MM.1S (cell line): ENCODE measurements at regions not wholly inside any gene's neighbourhood (a gene's known extent, or its start where the extent isn't known, plus 50 kb on each side); places are given as distances from the start of the nearest gene placed in this dataset.

ENCODE experiments used
- DNase-seq: peaks from one replicate; pipeline ENCODE4 v3.0.0-alpha.2; 2015
- H2AFZ ChIP-seq: fragments of 300-600 bp; sonication (generic); 2 replicates; pipeline ENCODE4 v1.6.0; 2016; ENCODE audit warnings: antibody characterized with exemption, low read length
- H3F3A ChIP-seq: fragments of 300-600 bp; sonication (generic); 2 replicates; pipeline ENCODE4 v1.6.1; 2016; ENCODE audit warnings: mild to moderate bottlenecking, antibody characterized with exemption, low read length, moderate library complexity, mixed read lengths; ENCODE audit not compliant: insufficient read depth
- H3K27ac ChIP-seq: fragments of 300-600 bp; sonication (generic); 2 replicates; pipeline ENCODE4 v1.5.1; 2016; ENCODE audit warnings: mild to moderate bottlenecking, low read length
- H3K27me3 ChIP-seq: fragments of 300-600 bp; sonication (generic); replicated peaks from 2 replicates; pipeline ENCODE4 v1.6.0; 2016; ENCODE audit warnings: low read length; ENCODE audit not compliant: insufficient read depth
- H3K36me3 ChIP-seq: fragments of 300-600 bp; sonication (generic); replicated peaks from 2 replicates; pipeline ENCODE4 v1.6.1; 2016; ENCODE audit warnings: mild to moderate bottlenecking, low read length, mixed read lengths; ENCODE audit not compliant: insufficient read depth
- H3K4me1 ChIP-seq: fragments of 300-600 bp; sonication (generic); 2 replicates; pipeline ENCODE4 v1.6.1; 2016; ENCODE audit warnings: low read length, mixed read lengths
- H3K4me2 ChIP-seq: fragments of 300-600 bp; sonication (generic); 2 replicates; pipeline ENCODE4 v1.6.0; 2016; ENCODE audit warnings: low read depth, low read length
- H3K4me3 ChIP-seq: fragments of 300-600 bp; sonication (generic); 2 replicates; pipeline ENCODE4 v1.5.1; 2016; ENCODE audit warnings: low read length, mixed read lengths
- H3K79me2 ChIP-seq: fragments of 300-600 bp; sonication (generic); 2 replicates; pipeline ENCODE4 v1.6.1; 2016; ENCODE audit warnings: mixed run types, low read length, mixed read lengths
- H3K9ac ChIP-seq: fragments of 300-600 bp; sonication (generic); 2 replicates; pipeline ENCODE4 v1.6.1; 2016; ENCODE audit warnings: low read length, mixed read lengths
- H3K9me2 ChIP-seq: fragments of 300-600 bp; sonication (generic); replicated peaks from 2 replicates; pipeline ENCODE4 v1.6.1; 2016; ENCODE audit warnings: mild to moderate bottlenecking, low read length, mixed read lengths; ENCODE audit not compliant: insufficient read depth
- H3K9me3 ChIP-seq: fragments of 300-600 bp; sonication (generic); replicated peaks from 2 replicates; pipeline ENCODE4 v1.6.1; 2016; ENCODE audit warnings: mild to moderate bottlenecking, low read length, mixed read lengths; ENCODE audit not compliant: insufficient read depth
- H4K20me1 ChIP-seq: fragments of 300-600 bp; sonication (generic); 2 replicates; pipeline ENCODE4 v1.6.1; 2016; ENCODE audit warnings: mild to moderate bottlenecking, low read length, moderate library complexity, mixed read lengths; ENCODE audit not compliant: insufficient read depth
- CTCF ChIP-seq: fragments of 300-600 bp; sonication (generic); IDR thresholded peaks from 2 replicates; pipeline ENCODE4 v1.5.1; 2016; ENCODE audit warnings: antibody characterized with exemption, low read length, mixed read lengths
- EZH2 ChIP-seq: fragments of 300-600 bp; sonication (generic); optimal IDR thresholded peaks from 2 replicates; pipeline ENCODE3; 2017; ENCODE audit warnings: low read depth, mild to moderate bottlenecking, antibody characterized with exemption, low read length, mixed read lengths
- EZH2phosphoT487 ChIP-seq: fragments of 300-600 bp; sonication (generic); IDR thresholded peaks from 2 replicates; pipeline ENCODE4 v1.6.1; 2018; ENCODE audit warnings: antibody characterized with exemption, low read length

- no peaks in the 10 kb centered on the region; the same call in 1 of the 2 replicates for H3K9me3 ChIP-seq
- no peak overlapping the region for H2AFZ ChIP-seq
- H3K4me3 ChIP-seq: no peak overlapping the region
- H3K27me3 ChIP-seq: no peaks in the 10 kb centered on the region
- no peak for DNase-seq
- H3K36me3 ChIP-seq: no peaks in the 10 kb centered on the region
- H3K4me1 ChIP-seq: no peaks in the 10 kb centered on the region
- no peak for TF ChIP-seq EZH2
- no peak for TF ChIP-seq EZH2phosphoT487
- TF ChIP-seq CTCF: no peak
- no peaks in the 10 kb centered on the region for H3F3A ChIP-seq
- H3K79me2 ChIP-seq: no peaks in the 10 kb centered on the region
- no peak overlapping the region for H3K27ac ChIP-seq
- H4K20me1 ChIP-seq: no peaks in the 10 kb centered on the region
- H3K9ac ChIP-seq: no peak overlapping the region
- H3K4me2 ChIP-seq: no peak overlapping the region
- H3K9me2 ChIP-seq: no peaks in the 10 kb centered on the region
Measured at GRCh38 chr2:183993052-183993451, 605.3 kb upstream of the ZNF804A start.

GRCh38 chr2:183995632-183996031, 602.7 kb upstream of the ZNF804A start:
- no peak for DNase-seq
- Histone ChIP-seq H3K9ac (no peak overlapping the region), H3K27ac (no peak overlapping the region), H3F3A (no peaks in the 10 kb centered on the region), H3K9me2 (no peaks in the 10 kb centered on the region), H3K4me1 (no peaks in the 10 kb centered on the region), H4K20me1 (no peaks in the 10 kb centered on the region), H3K4me2 (no peak overlapping the region), H3K36me3 (no peaks in the 10 kb centered on the region), H3K79me2 (no peaks in the 10 kb centered on the region), H2AFZ (no peak overlapping the region), H3K4me3 (no peak overlapping the region), H3K9me3 (no peaks in the 10 kb centered on the region; the same call in 1 of the 2 replicates), H3K27me3 (no peaks in the 10 kb centered on the region)
- TF ChIP-seq CTCF: no peak
- TF ChIP-seq EZH2phosphoT487: no peak
- no peak for TF ChIP-seq EZH2

GRCh38 chr2:183996825-183997793, 601.2 kb upstream of the ZNF804A start:
- Histone ChIP-seq H3K27ac (no peak overlapping the region), H3K4me3 (no peak overlapping the region), H3K4me2 (no peak overlapping the region), H3K9me3 (no peaks in the 10 kb centered on the region; the same call in 1 of the 2 replicates), H3K4me1 (no peaks in the 10 kb centered on the region), H4K20me1 (no peaks in the 10 kb centered on the region), H3K36me3 (no peaks in the 10 kb centered on the region), H2AFZ (no peak overlapping the region), H3K27me3 (no peaks in the 10 kb centered on the region), H3K9me2 (no peaks in the 10 kb centered on the region), H3F3A (no peaks in the 10 kb centered on the region), H3K9ac (no peak overlapping the region), H3K79me2 (no peaks in the 10 kb centered on the region)
- DNase-seq: no peak
- TF ChIP-seq EZH2 (no peak), EZH2phosphoT487 (no peak), CTCF (no peak)
